HepG2 (cell line): ENCODE measurements at regions not wholly inside any gene's neighbourhood (a gene's known extent, or its start where the extent isn't known, plus 50 kb on each side); places are given as distances from the start of the nearest gene placed in this dataset.

Experiments used
- NCOR1 ChIP-seq: fragments of 200-600 bp; sonication (generic); IDR thresholded peaks from 2 replicates; pipeline ENCODE4 v1.7.0; 2017; ENCODE audit warnings: antibody characterized with exemption, low read length, borderline replicate concordance
- NFE2 ChIP-seq: sonication (generic); formaldehyde crosslinking; IDR thresholded peaks from 2 replicates; pipeline ENCODE4 v1.4.0; 2020; ENCODE audit warnings: missing genetic modification reagents
- SOX13 ChIP-seq, 3 experiments: fragments of 450-650 bp in 1 of 3; sonication (generic) in 1 of 3; formaldehyde crosslinking in 1 of 3; IDR thresholded peaks in 2 of 3; conservative IDR thresholded peaks in 1 of 3; 2 replicates each; pipeline versions ENCODE4 v1.5.0 to v1.6.1; 2016 to 2020; ENCODE audit warnings: antibody characterized with exemption in 1 of 3, mild to moderate bottlenecking in 1 of 3, missing compliant biosample characterization in 1 of 3, missing genetic modification reagents in 1 of 3, moderate library complexity in 1 of 3
- ZEB1 ChIP-seq: IDR thresholded peaks from 2 replicates; pipeline ENCODE4 v1.6.1; 2012; ENCODE audit warnings: mild to moderate bottlenecking, low read depth, inconsistent platforms; ENCODE audit not compliant: insufficient replicate concordance
- ZNF570 ChIP-seq: sonication (generic); formaldehyde crosslinking; IDR thresholded peaks from 2 replicates; pipeline ENCODE4 v1.4.0; 2020; ENCODE audit warnings: mild to moderate bottlenecking, missing genetic modification reagents, borderline replicate concordance
- ZSCAN20 ChIP-seq: sonication (generic); formaldehyde crosslinking; IDR thresholded peaks from 2 replicates; pipeline ENCODE4 v1.4.0; 2020; ENCODE audit warnings: missing genetic modification reagents, mild to moderate bottlenecking, borderline replicate concordance
- TF ChIP-seq, protein P1 (sequence below), 2 experiments: sonication (generic) in 1 of 2; formaldehyde crosslinking in 1 of 2; IDR thresholded peaks; 2 replicates each; pipeline versions ENCODE4 v1.4.0 to v1.6.1; 2016 to 2020; ENCODE audit warnings: borderline replicate concordance in 1 of 2, low read depth in 1 of 2, mild to moderate bottlenecking in 1 of 2, missing genetic modification reagents in 1 of 2
- TF ChIP-seq, protein P2 (sequence below): sonication (generic); formaldehyde crosslinking; IDR thresholded peaks from 2 replicates; pipeline ENCODE4 v1.4.0; 2020; ENCODE audit warnings: missing genetic modification reagents

- no peak for TF ChIP-seq NCOR1
- no peak for TF ChIP-seq ZSCAN20
- TF ChIP-seq, protein P1, sequence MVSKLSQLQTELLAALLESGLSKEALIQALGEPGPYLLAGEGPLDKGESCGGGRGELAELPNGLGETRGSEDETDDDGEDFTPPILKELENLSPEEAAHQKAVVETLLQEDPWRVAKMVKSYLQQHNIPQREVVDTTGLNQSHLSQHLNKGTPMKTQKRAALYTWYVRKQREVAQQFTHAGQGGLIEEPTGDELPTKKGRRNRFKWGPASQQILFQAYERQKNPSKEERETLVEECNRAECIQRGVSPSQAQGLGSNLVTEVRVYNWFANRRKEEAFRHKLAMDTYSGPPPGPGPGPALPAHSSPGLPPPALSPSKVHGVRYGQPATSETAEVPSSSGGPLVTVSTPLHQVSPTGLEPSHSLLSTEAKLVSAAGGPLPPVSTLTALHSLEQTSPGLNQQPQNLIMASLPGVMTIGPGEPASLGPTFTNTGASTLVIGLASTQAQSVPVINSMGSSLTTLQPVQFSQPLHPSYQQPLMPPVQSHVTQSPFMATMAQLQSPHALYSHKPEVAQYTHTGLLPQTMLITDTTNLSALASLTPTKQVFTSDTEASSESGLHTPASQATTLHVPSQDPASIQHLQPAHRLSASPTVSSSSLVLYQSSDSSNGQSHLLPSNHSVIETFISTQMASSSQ (IDR thresholded peaks at IDR 0.05; ENCODE audit: low read depth) = no peak
- TF ChIP-seq, protein P1 (CRISPR knock-in tag; IDR thresholded peaks at IDR 0.05; ENCODE audit: borderline replicate concordance) = no peak
- no peak for TF ChIP-seq SOX13 (IDR thresholded peaks at IDR 0.05)
- no peak for TF ChIP-seq SOX13 (CRISPR knock-in tag; conservative IDR thresholded peaks at IDR 0.05 in 1 of 2, IDR thresholded peaks at IDR 0.05 in 1 of 2)
- TF ChIP-seq ZEB1 = no peak
- no peak for TF ChIP-seq NFE2 (CRISPR knock-in tag)
- no peak for TF ChIP-seq ZNF570 (CRISPR knock-in tag)
- TF ChIP-seq, protein P2, sequence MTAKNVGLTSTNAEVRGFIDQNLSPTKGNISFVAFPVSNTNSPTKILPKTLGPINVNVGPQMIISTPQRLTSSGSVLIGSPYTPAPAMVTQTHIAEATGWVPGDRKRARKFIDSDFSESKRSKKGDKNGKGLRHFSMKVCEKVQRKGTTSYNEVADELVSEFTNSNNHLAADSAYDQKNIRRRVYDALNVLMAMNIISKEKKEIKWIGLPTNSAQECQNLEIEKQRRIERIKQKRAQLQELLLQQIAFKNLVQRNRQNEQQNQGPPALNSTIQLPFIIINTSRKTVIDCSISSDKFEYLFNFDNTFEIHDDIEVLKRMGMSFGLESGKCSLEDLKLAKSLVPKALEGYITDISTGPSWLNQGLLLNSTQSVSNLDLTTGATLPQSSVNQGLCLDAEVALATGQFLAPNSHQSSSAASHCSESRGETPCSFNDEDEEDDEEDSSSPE = no peak
These were observed 257.3 kb upstream of the PLEKHG7 start (continued) for GRCh38 chr12:92445253-92446082.
